ENCODE measurements at regions not wholly inside any gene's neighbourhood (a gene's known extent, or its start where the extent isn't known, plus 50 kb on each side); places are given as distances from the start of the nearest gene placed in this dataset.

DNA sequence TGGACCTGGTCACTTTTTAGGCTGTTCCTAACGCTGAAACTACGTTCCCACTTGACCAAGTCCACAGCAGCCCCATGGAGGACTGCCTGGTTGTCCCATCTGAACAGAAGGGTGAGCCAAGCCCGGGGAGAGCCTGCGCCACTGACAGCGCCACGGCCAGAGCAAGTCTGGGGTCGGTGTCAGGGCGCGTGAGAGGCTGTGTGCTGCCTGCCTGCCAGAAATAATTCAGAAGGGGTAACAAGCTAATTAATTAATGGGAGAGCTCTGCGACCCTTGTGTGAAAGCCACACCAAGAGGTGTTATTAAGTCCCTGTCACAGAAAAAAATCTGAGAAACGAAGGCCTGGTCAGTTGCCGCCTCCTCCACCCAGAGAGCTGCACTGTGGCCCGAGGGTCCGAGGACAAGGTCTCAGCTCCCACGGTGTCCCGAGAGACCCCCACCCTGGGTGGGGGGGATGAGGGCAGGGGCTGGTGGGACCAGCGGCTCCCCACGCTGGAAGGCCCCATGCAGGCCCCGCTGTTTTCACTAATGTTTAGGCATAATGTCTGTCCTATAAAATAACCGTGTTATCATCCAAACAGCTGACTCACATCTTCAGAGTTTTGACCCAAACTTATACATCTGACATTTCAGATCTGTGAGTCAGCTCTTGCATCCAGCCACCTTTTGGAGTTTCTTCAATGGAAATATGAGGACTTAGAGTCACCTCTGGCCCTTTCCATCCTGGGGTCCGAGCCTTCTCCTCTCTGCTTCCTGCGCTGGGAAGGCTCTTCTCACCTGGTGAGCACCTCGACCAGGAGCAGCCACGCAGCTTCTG lies 58.5 kb downstream of the DLL1 start:
- H4K20me1 ChIP-seq (ENCODE audit: insufficient read depth, low read length), result no peaks in the 10 kb centered on the region
- H3K36me3 Mint-ChIP-seq (ENCODE audit: low read depth, unreplicated experiment), result no peaks in the 10 kb centered on the region
- peaks cover 14% of the 10 kb centered on the region for H3K4me1 Mint-ChIP-seq (ENCODE audit: low read depth, unreplicated experiment)
- FAIRE-seq, result no peak
- H2AFZ ChIP-seq (ENCODE audit: low read depth, low read length), result no peak overlapping the region
- peak overlapping the region; percentile 82 for H3K27ac Mint-ChIP-seq (ENCODE audit: unreplicated experiment)
- H3K27me3 ChIP-seq (ENCODE audit: insufficient read depth, low read length), result no peaks in the 10 kb centered on the region
- peaks cover 3% of the 10 kb centered on the region for H3K9me3 Mint-ChIP-seq (ENCODE audit: unreplicated experiment)
- peaks cover 4% of the 10 kb centered on the region for H3K4me1 ChIP-seq (ENCODE audit: insufficient read depth, low read length)
- H3K79me2 ChIP-seq (ENCODE audit: insufficient read depth, low read length), result no peaks in the 10 kb centered on the region
- TF ChIP-seq EZH2 (IDR thresholded peaks at IDR 0.05; ENCODE audit: insufficient read depth, low read length), result no peak
- TF ChIP-seq, protein P1, sequence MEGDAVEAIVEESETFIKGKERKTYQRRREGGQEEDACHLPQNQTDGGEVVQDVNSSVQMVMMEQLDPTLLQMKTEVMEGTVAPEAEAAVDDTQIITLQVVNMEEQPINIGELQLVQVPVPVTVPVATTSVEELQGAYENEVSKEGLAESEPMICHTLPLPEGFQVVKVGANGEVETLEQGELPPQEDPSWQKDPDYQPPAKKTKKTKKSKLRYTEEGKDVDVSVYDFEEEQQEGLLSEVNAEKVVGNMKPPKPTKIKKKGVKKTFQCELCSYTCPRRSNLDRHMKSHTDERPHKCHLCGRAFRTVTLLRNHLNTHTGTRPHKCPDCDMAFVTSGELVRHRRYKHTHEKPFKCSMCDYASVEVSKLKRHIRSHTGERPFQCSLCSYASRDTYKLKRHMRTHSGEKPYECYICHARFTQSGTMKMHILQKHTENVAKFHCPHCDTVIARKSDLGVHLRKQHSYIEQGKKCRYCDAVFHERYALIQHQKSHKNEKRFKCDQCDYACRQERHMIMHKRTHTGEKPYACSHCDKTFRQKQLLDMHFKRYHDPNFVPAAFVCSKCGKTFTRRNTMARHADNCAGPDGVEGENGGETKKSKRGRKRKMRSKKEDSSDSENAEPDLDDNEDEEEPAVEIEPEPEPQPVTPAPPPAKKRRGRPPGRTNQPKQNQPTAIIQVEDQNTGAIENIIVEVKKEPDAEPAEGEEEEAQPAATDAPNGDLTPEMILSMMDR (IDR thresholded peaks at IDR 0.05; ENCODE audit: insufficient read depth, low read depth, low read length), result no peak
- no peaks in the 10 kb centered on the region for H3K9me3 ChIP-seq (ENCODE audit: insufficient read depth, low read depth, low read length)
- H3K27ac ChIP-seq (ENCODE audit: low read depth, low read length), result no peak overlapping the region
- H3K4me2 ChIP-seq (ENCODE audit: low read length), result no peak overlapping the region
- no peak overlapping the region for H3K9ac ChIP-seq (ENCODE audit: low read length)
- no peak overlapping the region for H3K4me3 Mint-ChIP-seq (ENCODE audit: unreplicated experiment)
- no peaks in the 10 kb centered on the region for H3K36me3 ChIP-seq (ENCODE audit: insufficient read depth, low read length)
- H3K27me3 Mint-ChIP-seq (ENCODE audit: low read depth, unreplicated experiment), result peaks cover 34% of the 10 kb centered on the region
- no peak overlapping the region for H3K4me3 ChIP-seq (ENCODE audit: insufficient read depth, low read depth, low read length)
- peak; percentile 25 for DNase-seq (ENCODE audit: low read depth)

DNA sequence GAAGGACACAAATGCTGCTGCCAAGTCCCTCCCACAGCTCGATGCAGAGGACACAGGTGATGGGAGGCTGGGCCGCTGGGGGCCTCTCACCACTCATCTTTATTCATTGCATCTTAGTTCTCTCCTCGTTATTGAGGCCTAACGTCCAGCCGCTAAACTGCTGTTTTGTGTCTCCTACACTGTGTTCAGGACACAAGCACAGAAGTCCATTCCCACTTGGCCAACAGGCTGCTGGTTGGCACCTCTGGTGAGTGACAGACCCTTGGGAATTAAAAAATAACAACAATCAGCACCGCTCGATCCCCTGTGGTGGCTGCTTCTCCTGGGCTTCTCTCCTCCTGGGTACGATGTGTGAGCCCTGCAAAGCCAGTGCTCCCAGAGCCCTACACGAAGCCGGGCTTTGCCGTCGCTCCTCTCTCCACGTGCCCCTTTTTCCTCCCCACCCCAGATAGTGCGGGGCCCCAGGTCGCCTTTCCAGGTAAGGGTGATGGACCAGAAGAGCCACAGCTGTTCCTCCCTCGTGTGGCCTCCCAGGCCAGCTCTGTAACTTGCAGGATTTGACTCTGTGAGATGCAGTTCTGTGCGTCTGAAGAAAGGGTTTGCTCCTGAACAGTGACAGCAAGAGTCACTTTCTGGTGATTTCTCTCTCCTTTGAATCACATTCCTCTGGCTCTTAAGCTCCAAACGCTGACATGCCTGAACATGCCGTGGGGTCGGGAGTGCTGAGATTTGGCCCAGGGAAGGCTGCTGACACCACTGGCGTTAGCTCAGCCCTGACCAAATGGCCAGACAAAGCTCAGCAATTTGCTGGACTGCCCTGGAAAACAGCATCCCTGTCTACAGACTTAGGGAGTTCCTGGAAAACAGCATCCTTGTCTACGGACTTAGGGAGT lies 59.3 kb downstream of the DLL1 start:
- no peak for DNase-seq (ENCODE audit: low read depth)
- H3K79me2 ChIP-seq (ENCODE audit: insufficient read depth, low read length), result no peaks in the 10 kb centered on the region
- H3K9me3 ChIP-seq (ENCODE audit: insufficient read depth, low read depth, low read length), result no peaks in the 10 kb centered on the region
- peaks cover 3% of the 10 kb centered on the region for H3K9me3 Mint-ChIP-seq (ENCODE audit: unreplicated experiment)
- H3K36me3 ChIP-seq (ENCODE audit: insufficient read depth, low read length), result no peaks in the 10 kb centered on the region
- no peak overlapping the region for H3K4me3 ChIP-seq (ENCODE audit: insufficient read depth, low read depth, low read length)
- peaks cover 7% of the 10 kb centered on the region for H3K4me1 ChIP-seq (ENCODE audit: insufficient read depth, low read length)
- no peak overlapping the region for H3K27ac ChIP-seq (ENCODE audit: low read depth, low read length)
- H3K4me2 ChIP-seq (ENCODE audit: low read length), result no peak overlapping the region
- no peak for FAIRE-seq
- H3K36me3 Mint-ChIP-seq (ENCODE audit: low read depth, unreplicated experiment), result no peaks in the 10 kb centered on the region
- TF ChIP-seq, protein P1 (IDR thresholded peaks at IDR 0.05; ENCODE audit: insufficient read depth, low read depth, low read length), result no peak
- TF ChIP-seq EZH2 (IDR thresholded peaks at IDR 0.05; ENCODE audit: insufficient read depth, low read length), result no peak
- H4K20me1 ChIP-seq (ENCODE audit: insufficient read depth, low read length), result no peaks in the 10 kb centered on the region
- no peak overlapping the region for H3K4me3 Mint-ChIP-seq (ENCODE audit: unreplicated experiment)
- H3K27me3 Mint-ChIP-seq (ENCODE audit: low read depth, unreplicated experiment), result peaks cover 34% of the 10 kb centered on the region
- peaks cover 14% of the 10 kb centered on the region for H3K4me1 Mint-ChIP-seq (ENCODE audit: low read depth, unreplicated experiment)
- H3K9ac ChIP-seq (ENCODE audit: low read length), result no peak overlapping the region
- H3K27me3 ChIP-seq (ENCODE audit: insufficient read depth, low read length), result no peaks in the 10 kb centered on the region
- peak overlapping the region; percentile 82 for H3K27ac Mint-ChIP-seq (ENCODE audit: unreplicated experiment)
- no peak overlapping the region for H2AFZ ChIP-seq (ENCODE audit: low read depth, low read length)

Measured in astrocyte (in vitro differentiated cells and primary cell).